ENCODE measurements at regions not wholly inside any gene's neighbourhood (a gene's known extent, or its start where the extent isn't known, plus 50 kb on each side); places are given as distances from the start of the nearest gene placed in this dataset.

DNA sequence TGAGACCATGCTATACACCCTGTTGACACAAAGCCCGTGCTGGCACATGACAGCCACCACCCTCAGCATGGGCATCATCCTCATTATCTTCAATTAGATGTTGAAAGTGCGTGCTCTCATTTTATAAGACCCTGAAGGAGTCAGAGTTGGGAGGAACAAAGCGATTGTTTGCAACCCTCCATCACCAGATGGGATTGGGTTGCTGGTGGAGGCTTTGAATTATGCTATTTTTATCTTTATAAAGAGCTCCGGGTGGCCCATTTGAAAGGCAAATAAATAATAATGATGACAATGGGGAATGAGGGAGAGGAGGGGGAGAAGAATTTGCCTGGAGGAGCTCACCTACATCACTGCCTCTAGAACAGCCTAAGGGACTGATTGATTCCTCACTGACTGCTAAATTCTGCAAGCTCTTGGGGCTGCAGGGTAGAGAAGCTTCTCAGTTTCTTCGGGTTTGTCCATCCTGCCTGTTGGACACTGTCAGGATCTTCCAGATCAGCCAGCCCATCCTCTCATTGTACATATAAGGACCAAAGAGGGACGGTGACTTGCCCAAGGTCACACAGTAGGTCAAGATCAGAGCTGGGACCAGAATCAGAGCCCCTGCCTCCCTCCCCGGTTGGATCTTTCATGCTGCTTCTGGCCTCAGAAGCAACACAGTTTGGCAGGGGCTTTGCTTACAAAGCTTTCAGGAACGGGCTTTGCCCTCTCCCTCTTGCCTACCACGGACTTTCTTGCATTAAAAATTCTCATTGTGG is 130.9 kb upstream of the ZBTB40 start:
- Histone ChIP-seq H3K4me3 (no peak overlapping the region), H3K27ac (no peak overlapping the region), H3K27me3 (ENCODE audit: low read depth) (peaks cover 20% of the 10 kb centered on the region), H3K36me3 (no peaks in the 10 kb centered on the region), H3K9me3 (no peaks in the 10 kb centered on the region), H3K4me1 (no peaks in the 10 kb centered on the region)
- no peak for ATAC-seq
- intact Hi-C loops (cut with DNase I): no loop called here
- no peak for TF ChIP-seq CTCF (IDR thresholded peaks at IDR 0.05)
- DNase-seq: no peak

GRCh38 chr1:22321917-22322316 is 129.7 kb upstream of the ZBTB40 start:
- intact Hi-C loops (cut with DNase I): no loop called here
- DNase-seq (no peak), ATAC-seq (no peak)
- H3K36me3 ChIP-seq: no peaks in the 10 kb centered on the region
- no peak overlapping the region for H3K27ac ChIP-seq
- TF ChIP-seq CTCF (IDR thresholded peaks at IDR 0.05): no peak
- no peak overlapping the region for H3K4me3 ChIP-seq
- H3K27me3 ChIP-seq (ENCODE audit: low read depth): peaks cover 17% of the 10 kb centered on the region
- no peaks in the 10 kb centered on the region for H3K4me1 ChIP-seq
- no peaks in the 10 kb centered on the region for H3K9me3 ChIP-seq

DNA sequence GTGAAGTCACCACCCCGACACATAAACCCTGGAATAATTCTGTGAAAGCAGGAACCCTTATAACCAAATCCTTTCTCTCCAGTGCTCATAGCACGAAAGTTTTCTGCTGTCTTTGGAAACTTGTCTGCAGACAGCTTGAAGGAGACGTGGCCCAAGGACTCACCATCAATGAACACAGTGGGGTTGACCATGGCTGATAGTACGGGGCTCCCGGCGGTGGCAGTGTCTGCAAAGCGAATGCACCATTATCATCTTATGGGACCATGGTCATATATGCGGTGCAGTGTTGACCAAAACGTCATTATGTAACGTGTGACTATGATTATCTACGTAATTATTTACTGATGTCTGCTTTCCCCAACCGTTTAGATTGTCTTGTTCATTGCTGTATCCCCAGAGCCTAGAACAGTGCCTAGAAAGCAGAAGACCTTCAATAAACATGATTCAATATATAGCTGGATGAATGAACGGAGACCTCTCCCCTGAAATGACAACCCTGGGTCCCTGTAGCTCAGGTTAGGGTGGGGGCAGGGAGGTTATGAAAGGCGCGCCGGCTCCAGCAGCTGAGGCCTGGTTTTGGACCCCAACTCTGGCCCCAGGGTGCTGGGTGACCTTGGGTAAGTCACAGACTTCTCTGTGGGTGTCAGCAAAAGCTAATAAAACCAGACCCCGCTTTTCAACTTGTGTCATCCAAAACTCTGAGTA is 128.4 kb upstream of the ZBTB40 start:
- Histone ChIP-seq H3K9me3 (no peaks in the 10 kb centered on the region), H3K4me3 (no peak overlapping the region), H3K27me3 (ENCODE audit: low read depth) (peaks cover 9% of the 10 kb centered on the region), H3K27ac (no peak overlapping the region), H3K4me1 (no peaks in the 10 kb centered on the region), H3K36me3 (no peaks in the 10 kb centered on the region)
- no peak for TF ChIP-seq CTCF (IDR thresholded peaks at IDR 0.05)
- intact Hi-C loops (cut with DNase I): no loop called here
- DNase-seq (no peak), ATAC-seq (no peak)

- ATAC-seq (no peak), DNase-seq (no peak)
- Histone ChIP-seq H3K4me3 (no peak overlapping the region), H3K27ac (no peak overlapping the region), H3K4me1 (no peaks in the 10 kb centered on the region), H3K36me3 (no peaks in the 10 kb centered on the region), H3K27me3 (ENCODE audit: low read depth) (peaks cover 2% of the 10 kb centered on the region), H3K9me3 (no peaks in the 10 kb centered on the region)
- intact Hi-C loops (cut with DNase I): no loop called here
- TF ChIP-seq CTCF (IDR thresholded peaks at IDR 0.05): no peak
Observed at GRCh38 chr1:22323846-22324504, 127.7 kb upstream of the ZBTB40 start.

DNA sequence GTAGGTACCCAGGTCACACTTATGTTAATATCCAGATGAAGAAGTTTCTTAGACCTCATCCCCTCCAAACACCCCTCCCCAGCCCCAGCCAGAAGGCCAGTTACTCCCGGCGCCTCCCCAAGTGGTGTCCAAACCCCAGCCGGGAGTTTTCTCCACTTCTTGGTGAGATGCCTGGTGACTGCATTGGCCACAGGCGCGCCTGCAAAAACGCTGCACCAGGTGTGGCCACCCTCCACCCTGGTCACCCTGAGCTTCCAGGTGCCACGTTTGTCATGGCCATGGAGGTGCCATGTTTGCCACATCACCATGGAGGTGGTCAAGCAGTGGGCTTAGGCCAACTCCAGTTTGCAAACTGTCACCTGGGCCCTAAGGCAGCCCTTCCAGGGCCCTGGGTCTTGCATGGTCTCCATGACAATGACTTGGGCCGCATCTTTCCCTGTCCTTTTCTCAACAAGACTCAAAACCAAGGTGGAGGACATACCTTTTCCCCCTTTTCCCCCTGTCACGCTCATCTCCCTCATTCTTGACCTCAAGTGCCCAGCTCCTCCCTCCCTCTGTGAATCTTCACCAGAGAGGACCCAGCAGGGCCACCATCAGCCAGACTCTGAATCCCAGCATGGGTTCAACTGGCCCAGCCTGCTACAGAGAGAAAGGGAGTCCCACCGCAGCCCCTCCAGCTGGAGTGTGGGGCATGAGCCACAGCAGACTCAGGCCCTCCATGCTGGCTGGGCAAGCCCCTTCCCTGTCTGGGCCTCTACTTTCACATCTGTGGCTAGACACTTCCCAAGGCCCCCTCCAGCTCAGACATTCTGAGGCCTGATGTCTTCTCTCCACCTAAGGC is 125.9 kb upstream of the ZBTB40 start:
- H3K27me3 ChIP-seq (ENCODE audit: low read depth): peaks cover 6% of the 10 kb centered on the region
- ATAC-seq: no peak
- no peaks in the 10 kb centered on the region for H3K36me3 ChIP-seq
- no peak for TF ChIP-seq CTCF (IDR thresholded peaks at IDR 0.05)
- intact Hi-C loops (cut with DNase I): no loop called here
- no peak overlapping the region for H3K4me3 ChIP-seq
- H3K4me1 ChIP-seq: no peaks in the 10 kb centered on the region
- H3K27ac ChIP-seq: no peak overlapping the region
- no peak for DNase-seq
- no peaks in the 10 kb centered on the region for H3K9me3 ChIP-seq
